Mammary epithelial cell (primary cell): ENCODE measurements at regions not wholly inside any gene's neighbourhood (a gene's known extent, or its start where the extent isn't known, plus 50 kb on each side); places are given as distances from the start of the nearest gene placed in this dataset.

ENCODE experiments used
- CTCF ChIP-seq, 2 donors: IDR thresholded peaks in 1 of 2; conservative IDR thresholded peaks in 1 of 2; 2 replicates each; pipeline ENCODE4 v1.5.1; 2011 to 2012; ENCODE audit warnings: inconsistent platforms in 2 of 2, low read length in 2 of 2, mild to moderate bottlenecking in 2 of 2, control low read depth in 1 of 2, low read depth in 1 of 2; ENCODE audit not compliant: insufficient read depth in 1 of 2; ENCODE audit errors: extremely low read depth in 1 of 2
- EZH2 ChIP-seq: IDR thresholded peaks from 2 replicates; pipeline ENCODE4 v1.6.1; 2012; ENCODE audit warnings: low read length, inconsistent platforms, borderline replicate concordance

DNA sequence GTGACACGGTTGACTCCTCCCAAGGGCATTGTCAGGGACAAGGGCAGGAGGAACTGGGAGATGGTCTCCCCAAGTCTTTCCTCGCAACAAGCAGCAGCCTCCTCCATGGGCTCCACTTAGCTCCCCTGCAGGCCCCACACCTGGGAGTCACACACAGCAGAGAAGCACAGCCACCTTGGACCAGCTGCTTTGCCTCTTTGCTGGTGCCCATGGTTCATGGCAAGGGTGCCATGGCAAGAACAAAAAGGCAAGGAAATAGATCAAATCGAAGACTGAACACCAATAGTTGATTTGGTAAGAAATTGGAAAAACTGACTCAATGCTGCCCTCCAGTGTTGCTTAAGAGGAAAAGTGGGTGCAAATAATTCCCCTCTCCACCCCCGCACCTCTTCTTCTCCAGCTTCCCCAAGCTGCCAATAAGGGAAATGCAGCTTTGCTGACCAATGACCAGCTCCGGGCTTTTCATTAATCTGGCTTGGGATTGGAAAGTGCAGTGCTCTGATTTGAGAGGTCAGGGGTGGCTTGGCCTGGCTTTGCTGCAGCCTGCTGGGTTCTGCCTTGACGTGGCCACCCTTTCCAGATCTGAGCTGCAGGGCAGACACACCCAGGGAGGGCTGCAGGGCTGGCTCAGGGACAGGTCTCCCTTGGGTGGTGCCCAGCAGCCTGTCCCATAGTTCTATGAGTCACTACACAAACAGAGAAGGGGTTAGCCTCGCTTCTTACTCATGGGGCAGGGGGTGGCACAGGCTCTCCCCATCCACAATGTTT lies 162.0 kb downstream of the KLF13 start:
- TF ChIP-seq CTCF (conservative IDR thresholded peaks at IDR 0.05 in 1 of 2, IDR thresholded peaks at IDR 0.05 in 1 of 2; ENCODE audit: extremely low read depth in 1 of 2, insufficient read depth in 1 of 2, low read depth in 1 of 2, low read length in 2 of 2): peak; percentile 86 to 92
- TF ChIP-seq EZH2: no peak
